ENCODE measurements at regions not wholly inside any gene's neighbourhood (a gene's known extent, or its start where the extent isn't known, plus 50 kb on each side); places are given as distances from the start of the nearest gene placed in this dataset.

GRCh38 chr5:3031733-3032378 is 280.4 kb upstream of the IRX2 start:
- H3K4me3 ChIP-seq (ENCODE audit: low read depth, low read length): no peak overlapping the region
- TF ChIP-seq, protein P1, sequence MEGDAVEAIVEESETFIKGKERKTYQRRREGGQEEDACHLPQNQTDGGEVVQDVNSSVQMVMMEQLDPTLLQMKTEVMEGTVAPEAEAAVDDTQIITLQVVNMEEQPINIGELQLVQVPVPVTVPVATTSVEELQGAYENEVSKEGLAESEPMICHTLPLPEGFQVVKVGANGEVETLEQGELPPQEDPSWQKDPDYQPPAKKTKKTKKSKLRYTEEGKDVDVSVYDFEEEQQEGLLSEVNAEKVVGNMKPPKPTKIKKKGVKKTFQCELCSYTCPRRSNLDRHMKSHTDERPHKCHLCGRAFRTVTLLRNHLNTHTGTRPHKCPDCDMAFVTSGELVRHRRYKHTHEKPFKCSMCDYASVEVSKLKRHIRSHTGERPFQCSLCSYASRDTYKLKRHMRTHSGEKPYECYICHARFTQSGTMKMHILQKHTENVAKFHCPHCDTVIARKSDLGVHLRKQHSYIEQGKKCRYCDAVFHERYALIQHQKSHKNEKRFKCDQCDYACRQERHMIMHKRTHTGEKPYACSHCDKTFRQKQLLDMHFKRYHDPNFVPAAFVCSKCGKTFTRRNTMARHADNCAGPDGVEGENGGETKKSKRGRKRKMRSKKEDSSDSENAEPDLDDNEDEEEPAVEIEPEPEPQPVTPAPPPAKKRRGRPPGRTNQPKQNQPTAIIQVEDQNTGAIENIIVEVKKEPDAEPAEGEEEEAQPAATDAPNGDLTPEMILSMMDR (IDR thresholded peaks at IDR 0.05; ENCODE audit: insufficient read depth, low read length, missing control alignments): no peak
- ChIA-PET POLR2A (no interaction called here), CTCF (no interaction called here)
- DNase-seq (ENCODE audit: low read depth, low spot score): no peak

- TF ChIP-seq, protein P1 (IDR thresholded peaks at IDR 0.05; ENCODE audit: insufficient read depth, low read length, missing control alignments): no peak
- H3K4me3 ChIP-seq (ENCODE audit: low read depth, low read length): no peak overlapping the region
- DNase-seq (ENCODE audit: low read depth, low spot score): no peak
Observed at GRCh38 chr5:3030511-3031165, 279.2 kb upstream of the IRX2 start.

GRCh38 chr5:3029396-3029795 is 277.9 kb upstream of the IRX2 start:
- TF ChIP-seq, protein P1 (IDR thresholded peaks at IDR 0.05; ENCODE audit: insufficient read depth, low read length, missing control alignments): no peak
- H3K4me3 ChIP-seq (ENCODE audit: low read depth, low read length): no peak overlapping the region
- POLR2A ChIA-PET: no interaction called here
- CTCF ChIA-PET: no interaction called here
- DNase-seq (ENCODE audit: low read depth, low spot score): no peak

More at GRCh38 chr5:3030511-3031165, 279.2 kb upstream of the IRX2 start:
- POLR2A ChIA-PET: no interaction called here
- CTCF ChIA-PET: no interaction called here

- no peak overlapping the region for H3K4me3 ChIP-seq (ENCODE audit: low read depth, low read length)
- ChIA-PET CTCF (no interaction called here), POLR2A (no interaction called here)
- TF ChIP-seq, protein P1 (IDR thresholded peaks at IDR 0.05; ENCODE audit: insufficient read depth, low read length, missing control alignments): no peak
- no peak for DNase-seq (ENCODE audit: low read depth, low spot score)
Observed at GRCh38 chr5:3027866-3028635, 276.6 kb upstream of the IRX2 start.

GRCh38 chr5:3027185-3027865 is 275.8 kb upstream of the IRX2 start:
- DNase-seq (ENCODE audit: low read depth, low spot score): no peak
- ChIA-PET POLR2A (no interaction called here), CTCF (no interaction called here)
- no peak overlapping the region for H3K4me3 ChIP-seq (ENCODE audit: low read depth, low read length)
- TF ChIP-seq, protein P1 (IDR thresholded peaks at IDR 0.05; ENCODE audit: insufficient read depth, low read length, missing control alignments): no peak

GRCh38 chr5:3026651-3027050 is 275.2 kb upstream of the IRX2 start:
- ChIA-PET POLR2A (no interaction called here), CTCF (no interaction called here)
- TF ChIP-seq, protein P1 (IDR thresholded peaks at IDR 0.05; ENCODE audit: insufficient read depth, low read length, missing control alignments): no peak
- DNase-seq (ENCODE audit: low read depth, low spot score): no peak
- no peak overlapping the region for H3K4me3 ChIP-seq (ENCODE audit: low read depth, low read length)
